ENCODE measurements at regions not wholly inside any gene's neighbourhood (a gene's known extent, or its start where the extent isn't known, plus 50 kb on each side); places are given as distances from the start of the nearest gene placed in this dataset.
"Not testable (repeated sequence)": the region's sequence is repeated elsewhere in the genome, so short reads cannot be mapped to it uniquely, and the experiment has no call there.

DNA sequence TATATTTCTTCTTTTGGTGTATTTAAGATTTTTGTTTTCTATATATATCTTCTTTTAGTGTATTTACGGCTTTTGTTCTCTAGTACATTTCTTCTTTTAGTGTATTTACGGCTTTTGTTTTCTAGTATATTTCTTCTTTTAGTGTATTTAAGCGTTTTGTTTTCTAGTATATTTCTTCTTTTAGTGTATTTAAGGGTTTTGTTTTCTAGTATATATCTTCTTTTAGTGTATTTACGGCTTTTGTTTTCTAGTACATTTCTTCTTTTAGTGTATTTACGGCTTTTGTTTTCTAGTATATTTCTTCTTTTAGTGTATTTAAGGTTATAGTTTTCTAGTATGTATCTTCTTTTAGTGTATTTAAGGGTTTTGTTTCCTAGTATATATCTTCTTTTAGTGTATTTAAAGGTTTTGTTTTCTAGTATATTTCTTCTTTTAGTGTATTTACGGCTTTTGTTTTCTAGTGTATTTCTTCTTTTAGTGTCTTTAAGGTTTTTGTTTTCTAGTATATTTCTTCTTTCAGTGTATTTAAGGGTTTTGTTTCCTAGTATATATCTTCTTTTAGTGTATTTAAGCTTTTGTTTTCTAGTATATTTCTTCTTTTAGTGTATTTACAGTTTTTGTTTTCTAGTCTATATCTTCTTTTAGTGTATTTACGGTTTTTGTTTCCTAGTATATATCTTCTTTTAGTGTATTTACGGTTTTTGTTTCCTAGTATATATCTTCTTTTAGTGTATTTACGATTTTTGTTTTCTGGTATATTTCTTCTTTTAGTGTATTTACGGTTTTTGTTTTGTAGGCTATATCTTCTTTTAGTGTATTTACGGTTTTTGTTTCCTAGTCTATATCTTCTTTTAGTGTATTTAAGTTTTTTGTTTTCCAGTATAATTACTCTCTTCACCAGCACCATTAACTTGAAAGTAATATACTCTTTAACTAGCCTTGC is 249.4 kb downstream of the SHOX start:
- DNase-seq: not testable (repeated sequence)

DNA sequence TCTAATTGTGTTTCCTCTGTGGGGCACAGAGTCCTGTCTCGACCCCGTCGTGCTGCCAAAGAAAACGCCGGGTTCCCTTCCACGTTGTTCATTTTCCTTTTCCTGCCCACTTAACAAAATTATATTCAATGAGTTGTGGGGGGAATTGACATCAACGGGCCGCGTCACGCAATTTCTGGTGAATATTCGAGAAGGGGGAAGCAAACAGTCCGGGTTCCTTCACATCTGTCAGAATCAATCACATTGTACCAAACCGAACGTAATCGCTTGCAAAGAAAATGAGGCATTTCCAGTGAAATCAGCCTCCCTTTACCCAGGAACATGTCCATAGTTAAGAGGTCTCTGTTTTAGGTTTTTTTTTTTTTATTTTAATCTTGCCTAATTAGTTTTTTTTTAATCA is 243.5 kb downstream of the SHOX start:
- no peak for DNase-seq

DNA sequence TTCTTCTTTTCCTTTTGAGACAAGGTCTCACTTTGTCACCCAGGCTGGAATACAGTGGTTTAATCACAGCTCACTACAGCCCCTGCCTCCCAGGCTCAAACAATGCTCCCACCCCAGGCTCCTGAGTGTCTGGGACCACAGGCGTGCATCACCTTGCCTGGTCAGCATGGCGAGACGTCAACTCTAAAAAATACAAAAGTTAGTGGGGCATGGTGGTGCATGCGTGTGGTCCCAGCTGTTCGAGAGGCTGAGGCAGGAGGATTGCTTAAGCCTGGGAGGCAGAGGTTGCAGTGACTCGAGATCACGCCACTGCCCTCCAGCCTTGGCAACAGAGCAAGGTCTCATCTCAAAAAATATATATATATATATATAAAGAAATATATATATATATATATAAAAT is 242.4 kb downstream of the SHOX start:
- DNase-seq: no peak

DNA sequence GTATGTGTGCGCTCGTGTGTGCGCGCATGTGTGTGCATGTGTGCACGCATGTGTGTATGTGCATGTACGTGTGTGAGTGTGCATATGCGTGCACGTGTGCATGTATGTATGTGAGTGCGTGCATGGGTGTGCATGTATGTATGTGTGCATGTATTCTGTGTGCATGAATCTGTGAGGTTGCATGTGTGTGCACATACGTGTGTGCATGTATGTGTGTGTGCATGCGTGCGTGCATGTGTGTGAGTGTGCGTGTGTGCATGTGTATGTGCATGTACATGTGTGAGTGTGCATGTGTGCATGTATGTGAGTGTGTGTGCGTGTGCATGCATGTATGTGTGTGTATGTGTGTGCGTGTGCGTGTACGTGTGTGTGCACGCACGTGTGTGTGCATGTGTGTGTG is 241.5 kb downstream of the SHOX start:
- DNase-seq: no peak

DNA sequence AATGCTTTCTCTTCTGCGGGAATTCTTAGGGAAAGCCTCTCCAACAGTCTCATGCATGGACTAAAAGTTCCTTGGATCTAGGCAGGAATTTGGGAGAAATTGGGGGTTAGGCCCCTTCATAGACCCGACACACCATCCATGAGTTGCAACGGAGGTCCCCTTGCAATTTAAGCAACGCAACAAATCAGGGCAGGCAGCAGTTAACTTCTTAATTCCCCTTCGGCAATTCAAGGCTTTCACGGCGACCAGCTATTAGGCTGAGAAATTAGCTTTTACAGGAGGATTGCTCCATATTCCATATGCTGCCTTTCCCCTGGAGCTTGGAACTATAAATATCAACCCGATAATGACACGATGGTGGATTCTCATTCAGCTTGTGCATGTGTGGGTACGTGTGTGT is 241.0 kb downstream of the SHOX start:
- DNase-seq: no peak

GRCh38 chrX:867966-868647 is 237.5 kb downstream of the SHOX start:
- DNase-seq: no peak

DNA sequence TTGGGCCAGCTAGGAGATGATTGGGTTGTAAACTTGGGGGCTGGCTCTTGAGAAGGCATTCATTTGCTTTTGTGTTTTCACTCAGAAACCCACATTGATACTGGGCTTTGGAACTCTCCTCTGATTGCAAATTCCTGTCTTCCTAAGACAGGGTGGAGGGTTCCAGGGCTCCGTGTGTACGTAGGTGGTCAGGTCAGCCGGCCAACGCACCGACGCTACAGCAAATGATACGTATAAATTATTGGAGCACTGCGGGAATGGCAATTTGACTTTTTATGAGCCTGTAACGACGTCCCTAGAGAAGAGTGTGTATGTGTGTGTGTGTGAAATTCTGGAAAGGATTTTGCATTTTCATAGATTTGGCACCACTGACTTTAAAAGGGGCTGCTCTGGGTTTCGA is 236.9 kb downstream of the SHOX start:
- no peak for DNase-seq

- DNase-seq: no peak
Observed at GRCh38 chrX:866441-866990, 235.9 kb downstream of the SHOX start.

- DNase-seq: no peak
Observed at GRCh38 chrX:865422-865821, 234.8 kb downstream of the SHOX start.

DNA sequence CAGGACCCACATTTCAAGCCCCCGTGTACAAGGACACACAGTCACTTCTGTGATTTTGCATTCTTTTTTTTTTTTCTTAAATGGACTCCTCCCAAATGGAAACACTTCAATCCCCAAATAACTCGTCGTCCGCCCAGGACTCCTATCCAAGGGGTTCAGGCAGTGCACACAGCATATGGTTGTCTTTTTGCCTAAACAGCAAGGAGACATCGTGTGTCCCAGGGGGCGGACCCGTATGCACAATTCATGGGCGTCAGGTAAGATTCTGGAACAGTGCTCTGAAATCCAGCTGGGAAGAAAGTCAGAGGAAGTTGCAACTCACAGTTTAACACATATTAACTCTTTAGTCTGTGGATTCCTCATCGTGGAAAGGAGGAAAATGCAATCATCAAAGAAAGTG is 231.3 kb downstream of the SHOX start:
- DNase-seq: no peak

- DNase-seq: no peak
Observed at GRCh38 chrX:861340-861890, 230.8 kb downstream of the SHOX start.

- DNase-seq: no peak
Observed at GRCh38 chrX:859329-859728, 228.7 kb downstream of the SHOX start.

DNA sequence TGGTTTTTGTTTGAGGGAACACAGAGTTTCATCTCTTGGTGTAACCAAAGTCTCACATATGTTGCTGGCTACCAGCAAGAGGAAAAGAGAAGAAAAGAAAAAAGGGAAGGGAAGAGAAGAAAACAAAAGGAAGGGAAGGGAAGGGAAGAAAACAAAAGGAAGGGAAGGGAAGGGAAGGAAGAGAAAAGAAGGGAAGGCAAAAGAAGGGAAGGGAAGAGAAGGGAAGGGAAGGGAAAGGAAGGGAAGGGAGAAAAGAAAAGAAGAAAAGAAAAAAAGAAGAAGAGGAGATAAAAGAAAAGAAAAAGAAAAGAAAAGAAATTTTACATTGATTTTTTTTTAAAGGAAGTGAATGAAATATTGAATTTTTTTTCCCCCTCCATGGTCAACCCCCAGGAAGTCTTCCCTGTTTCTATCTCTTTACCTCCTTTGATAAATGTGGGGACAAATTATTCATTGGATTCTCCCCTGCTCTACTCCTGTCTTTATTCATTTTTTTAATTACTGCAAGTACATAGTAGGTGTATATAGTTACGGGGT is 228.0 kb downstream of the SHOX start:
- no peak for DNase-seq

DNA sequence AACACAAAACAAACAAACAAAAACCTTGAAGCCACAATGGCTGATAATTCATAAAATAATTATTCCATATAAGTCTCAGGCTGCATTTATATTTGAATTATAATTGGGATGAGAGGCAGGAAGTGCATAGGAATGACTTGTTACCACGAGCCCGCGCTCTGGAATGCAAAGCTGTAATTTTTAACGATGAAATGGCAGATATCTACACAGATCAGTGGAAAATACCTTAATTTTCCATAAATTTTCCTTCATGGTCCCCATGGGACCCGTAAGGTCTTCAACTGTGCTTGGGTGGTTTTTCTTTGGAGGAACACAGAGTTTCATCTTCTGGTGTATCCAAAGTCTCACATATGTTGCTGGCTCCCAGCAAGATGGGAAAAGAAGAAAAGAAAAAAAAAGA is 226.8 kb downstream of the SHOX start:
- DNase-seq: no peak

DNA sequence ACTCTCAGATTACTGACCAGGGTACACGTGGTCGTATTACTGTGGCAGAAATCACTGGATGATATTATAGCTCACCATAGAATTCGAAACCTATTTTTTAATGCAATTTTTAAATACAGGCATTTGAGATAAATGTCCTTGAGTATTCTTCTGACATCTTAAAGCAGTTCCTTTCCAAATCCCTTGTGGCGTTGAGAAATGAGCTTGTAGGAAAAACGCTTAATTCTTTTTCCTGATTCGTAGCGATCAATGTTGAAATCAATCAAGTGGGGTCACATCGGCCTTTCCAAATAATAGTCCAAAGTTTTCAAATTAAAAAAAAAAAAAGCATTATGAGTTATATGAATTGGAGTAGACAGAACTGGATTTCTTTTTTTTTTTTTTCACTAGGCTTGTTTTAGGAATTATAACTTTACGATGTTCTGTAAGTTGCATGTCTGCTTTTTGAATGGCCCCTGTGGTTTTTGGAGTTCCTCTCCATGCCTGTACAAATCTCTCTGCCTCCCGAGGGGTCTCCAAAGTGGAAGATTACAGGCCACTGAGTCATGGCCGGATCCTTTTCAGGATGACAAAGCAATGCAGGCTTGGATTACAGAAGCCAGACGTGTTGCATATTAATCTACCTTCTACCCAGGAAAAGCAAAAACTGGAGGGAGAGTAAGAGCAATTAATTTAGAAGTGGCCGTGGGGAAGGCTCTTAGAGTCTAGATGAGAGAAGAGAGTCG is 226.1 kb downstream of the SHOX start:
- DNase-seq: no peak

GRCh38 chrX:853304-853703 is 222.7 kb downstream of the SHOX start:
- DNase-seq: no peak

DNA sequence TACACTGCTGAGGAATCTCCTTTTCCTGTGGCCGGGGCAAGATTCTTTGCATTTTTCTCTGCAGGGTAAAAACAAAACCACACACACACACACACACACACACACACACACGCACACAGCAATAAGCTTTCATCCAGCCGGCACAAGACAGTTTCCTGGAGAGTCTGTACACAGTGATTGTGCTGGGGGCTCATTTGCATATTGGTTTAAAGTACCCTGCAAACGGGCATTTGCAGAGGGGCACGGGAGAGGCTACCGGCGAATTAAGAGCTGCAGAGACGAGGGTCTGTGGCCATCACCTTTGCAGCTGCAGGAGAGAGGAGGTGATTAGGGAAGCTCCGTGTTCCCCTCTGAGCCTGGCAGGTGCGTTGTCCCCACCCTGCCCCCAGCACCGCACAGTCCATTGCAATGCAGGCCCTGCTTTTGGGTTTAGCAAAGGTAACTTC is 219.9 kb downstream of the SHOX start:
- no peak for DNase-seq

DNA sequence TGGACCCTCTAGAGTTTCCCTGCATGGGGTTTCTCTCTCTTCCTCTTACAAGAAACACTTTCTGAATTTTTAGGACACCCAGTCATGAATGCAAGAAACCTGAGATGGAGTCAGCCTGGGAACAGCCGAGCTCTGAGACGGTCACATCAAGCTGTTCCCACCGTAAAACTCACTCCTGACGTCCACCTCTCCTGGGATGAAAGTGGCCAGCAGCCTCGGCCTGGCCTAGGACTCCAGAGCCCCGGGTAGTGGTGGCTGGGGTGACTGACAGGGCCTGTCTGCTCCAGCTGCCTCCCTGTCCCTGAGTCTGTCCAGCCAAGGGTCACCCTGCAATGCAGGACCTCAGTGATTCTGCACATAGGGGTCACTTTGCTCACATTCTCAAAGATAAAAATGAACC is 217.8 kb downstream of the SHOX start:
- DNase-seq: no peak

GRCh38 chrX:843306-843705 is 212.7 kb downstream of the SHOX start:
- DNase-seq: no peak

GRCh38 chrX:840556-840955 is 210.0 kb downstream of the SHOX start:
- DNase-seq: no peak

- not testable (repeated sequence) for DNase-seq
Observed at GRCh38 chrX:838666-839065, 208.1 kb downstream of the SHOX start.

DNA sequence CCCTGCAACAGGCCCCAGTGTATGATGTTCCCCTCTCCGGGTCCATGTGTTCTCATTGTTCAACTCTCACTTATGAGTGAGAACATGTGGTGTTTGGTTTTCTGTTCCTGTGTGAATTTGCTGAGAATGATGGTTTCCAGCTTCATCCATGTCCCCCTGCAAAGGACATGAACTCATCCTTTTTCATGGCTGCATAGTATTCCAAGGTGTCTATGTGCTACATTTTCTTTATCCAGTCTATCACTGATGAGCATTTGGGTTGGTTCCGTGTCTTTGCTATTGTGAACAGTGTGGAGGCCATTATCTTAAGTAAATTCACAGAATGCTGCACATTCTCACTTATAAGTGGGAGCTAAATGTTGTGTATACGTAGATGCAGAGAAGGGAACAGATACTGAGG is 205.3 kb downstream of the SHOX start:
- not testable (repeated sequence) for DNase-seq

- DNase-seq: no peak
Observed at GRCh38 chrX:830532-830931, 199.9 kb downstream of the SHOX start.
